Superior temporal gyrus (tissue), 1 donor: ENCODE measurements at regions not wholly inside any gene's neighbourhood (a gene's known extent, or its start where the extent isn't known, plus 50 kb on each side); places are given as distances from the start of the nearest gene placed in this dataset.

Experiments
- DNase-seq: peaks from one replicate; pipeline ENCODE4 v3.0.0-alpha.2; 2016; ENCODE audit errors: extremely low spot score

DNA sequence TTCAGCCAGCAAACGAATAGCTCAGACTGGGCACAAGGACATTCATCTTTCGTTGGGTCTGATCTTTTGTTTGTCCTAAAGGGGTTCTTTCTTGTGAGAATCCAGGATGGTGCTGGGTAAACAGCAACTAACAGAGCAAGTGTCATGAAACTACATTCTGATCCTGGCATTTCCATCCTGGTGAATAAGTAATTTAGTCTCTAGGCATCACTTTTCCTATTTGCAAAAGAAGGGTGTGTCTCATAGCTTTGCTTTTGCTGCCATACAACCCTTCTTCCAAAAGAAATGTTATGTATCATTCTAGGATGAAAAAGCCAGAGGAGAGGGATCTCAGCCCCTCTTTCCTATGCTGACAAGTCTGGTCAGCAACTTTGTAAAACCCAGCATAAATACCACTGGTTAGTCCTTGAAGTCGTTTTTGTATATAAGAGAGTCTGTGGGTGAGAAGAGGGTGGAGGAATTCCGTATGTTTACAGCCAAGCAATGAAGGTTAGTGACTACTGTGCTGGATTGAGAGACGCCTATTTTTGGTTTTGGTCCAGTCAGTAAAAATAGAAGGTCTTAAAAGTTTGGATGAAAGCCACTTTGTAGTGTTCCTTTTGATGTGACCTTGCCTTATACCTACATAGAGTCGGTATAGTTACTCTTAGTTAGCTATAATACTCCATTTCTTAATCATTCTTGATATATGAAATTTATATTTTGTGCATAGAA lies 88.4 kb upstream of the SLC25A13 start:
- no peak for DNase-seq

- DNase-seq = no peak
Observed at GRCh38 chr7:96408881-96409280, 87.0 kb upstream of the SLC25A13 start.

DNA sequence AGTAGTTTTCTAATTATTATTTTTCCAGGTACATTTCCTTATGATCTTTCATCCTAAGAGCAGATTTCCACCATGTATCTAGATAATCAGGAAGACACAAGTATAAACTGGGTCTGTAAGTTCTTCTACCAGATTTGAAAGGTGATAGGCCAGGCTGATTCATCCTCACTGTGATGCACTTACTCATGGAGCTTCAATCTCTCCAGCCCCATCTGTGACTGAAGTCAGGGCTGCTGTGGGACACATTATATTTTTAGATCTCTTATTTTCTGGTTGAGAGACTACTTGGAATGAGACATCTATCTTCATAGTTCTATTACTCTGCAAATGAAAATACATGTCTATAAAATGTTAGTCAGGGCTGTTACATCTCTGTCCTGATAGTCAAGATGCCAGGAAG lies 85.5 kb upstream of the SLC25A13 start:
- no peak for DNase-seq

- DNase-seq = no peak
Observed at GRCh38 chr7:96402913-96403312, 81.0 kb upstream of the SLC25A13 start.

- no peak for DNase-seq
Observed at GRCh38 chr7:96401200-96401599, 79.3 kb upstream of the SLC25A13 start.

- DNase-seq = no peak
Observed at GRCh38 chr7:96400518-96400917, 78.6 kb upstream of the SLC25A13 start.

DNA sequence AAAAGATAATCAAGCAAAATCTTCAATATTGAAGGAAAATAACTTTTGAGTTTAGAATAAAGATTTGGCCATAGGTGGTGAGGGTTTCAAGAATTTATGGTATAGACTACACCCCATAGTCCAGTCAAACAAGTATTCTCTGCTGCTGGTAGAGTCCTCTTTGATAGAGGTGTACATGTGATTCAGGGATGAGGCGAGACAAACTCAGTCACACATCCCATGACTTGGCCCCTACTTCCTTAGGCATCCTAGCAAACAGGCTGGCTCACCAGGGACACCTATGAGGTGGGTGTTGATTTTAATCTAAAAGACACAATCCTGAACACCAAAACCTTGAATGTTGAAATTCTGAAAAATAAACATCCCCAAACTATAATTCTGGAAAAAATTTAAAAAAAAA lies 78.1 kb upstream of the SLC25A13 start:
- DNase-seq = no peak

- DNase-seq = no peak
Observed at GRCh38 chr7:96397936-96398598, 76.2 kb upstream of the SLC25A13 start.

DNA sequence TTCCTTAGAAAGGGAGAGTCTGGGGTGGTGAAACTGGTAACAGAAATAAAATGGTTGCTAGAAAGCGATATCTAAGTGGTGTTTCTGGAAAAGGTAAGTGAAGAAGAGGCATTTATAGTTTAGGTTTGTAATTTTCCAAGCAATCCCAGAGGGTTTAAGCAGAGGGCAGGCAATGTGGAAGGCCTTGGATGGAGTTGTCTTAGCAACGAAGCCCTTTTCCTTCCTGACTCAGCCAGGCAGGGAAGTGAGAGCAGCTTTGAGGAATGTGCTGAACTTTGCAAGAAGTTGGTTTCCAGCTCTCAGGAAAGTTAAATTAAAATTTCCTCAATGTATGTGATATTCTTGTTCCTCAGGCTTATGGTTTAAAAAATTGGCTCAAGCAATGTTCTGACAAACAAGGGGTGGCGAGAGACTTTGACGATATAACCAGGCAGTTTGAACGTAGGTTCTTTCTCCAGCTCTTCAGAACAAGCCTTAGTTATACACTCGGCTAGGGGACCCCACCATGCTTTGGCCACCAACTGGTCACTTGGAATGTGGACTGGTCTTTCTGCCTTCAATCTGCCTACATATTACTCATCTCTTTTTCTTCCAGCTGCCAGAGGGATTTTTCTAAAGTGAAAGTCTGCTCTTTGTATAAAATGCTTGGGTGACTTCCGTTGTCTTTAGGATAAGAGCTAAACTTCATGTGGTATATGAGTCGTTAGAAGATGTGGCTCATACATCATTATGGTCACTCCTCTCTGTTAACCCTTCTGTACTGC lies 66.9 kb upstream of the SLC25A13 start:
- DNase-seq = no peak

DNA sequence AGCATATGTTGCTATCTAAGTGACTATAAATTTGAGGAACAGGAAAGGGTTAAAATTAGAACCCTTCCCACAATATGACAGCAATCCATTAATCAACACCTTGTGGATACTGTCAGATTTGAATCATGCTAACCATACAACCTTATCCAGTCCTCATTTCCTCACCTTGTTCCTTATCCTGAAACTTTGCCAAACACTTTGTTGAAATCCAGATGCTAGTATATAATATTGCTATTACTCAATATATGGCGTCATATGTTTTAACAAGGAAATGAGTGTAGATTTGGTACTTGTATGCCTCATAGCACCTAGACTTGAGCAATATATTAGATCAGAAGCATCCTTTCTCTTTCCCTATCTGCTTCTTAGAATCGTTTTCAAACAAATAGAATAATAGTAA lies 66.3 kb upstream of the SLC25A13 start:
- DNase-seq = no peak

- DNase-seq = no peak
Observed at GRCh38 chr7:96380111-96380512, 58.2 kb upstream of the SLC25A13 start.

GRCh38 chr7:96377399-96377798 lies 55.5 kb upstream of the SLC25A13 start:
- DNase-seq = no peak
